Loucy (cell line): ENCODE measurements at regions not wholly inside any gene's neighbourhood (a gene's known extent, or its start where the extent isn't known, plus 50 kb on each side); places are given as distances from the start of the nearest gene placed in this dataset.

ENCODE experiments used
- CTCF ChIP-seq: fragments of 200-600 bp; sonication (generic); conservative IDR thresholded peaks from 2 replicates; pipeline ENCODE4 v1.5.1; 2014; ENCODE audit warnings: mild to moderate bottlenecking, antibody characterized with exemption, low read length
- EZH2phosphoT487 ChIP-seq: fragments of 200-600 bp; IDR thresholded peaks from 2 replicates; pipeline ENCODE4 v1.6.1; 2018; ENCODE audit warnings: antibody characterized with exemption, mild to moderate bottlenecking, moderate library complexity, borderline replicate concordance

- TF ChIP-seq CTCF: no peak
- no peak for TF ChIP-seq EZH2phosphoT487
These were observed 165.5 kb downstream of the NOC3L start for GRCh38 chr10:94197241-94197640.
